IPS-20b (cell line): ENCODE measurements at regions not wholly inside any gene's neighbourhood (a gene's known extent, or its start where the extent isn't known, plus 50 kb on each side); places are given as distances from the start of the nearest gene placed in this dataset.

Source experiments
- H3K27ac ChIP-seq: one replicate; pipeline ENCODE4 v1.5.1; 2013; ENCODE audit warnings: low read length
- H3K27me3 ChIP-seq: 2 replicates; pipeline ENCODE4 v1.6.1; 2013; ENCODE audit warnings: mild to moderate bottlenecking, low read length, inconsistent platforms; ENCODE audit not compliant: insufficient read depth
- H3K36me3 ChIP-seq: 2 replicates; pipeline ENCODE4 v1.6.1; 2013; ENCODE audit warnings: low read depth, mild to moderate bottlenecking, inconsistent platforms, low read length, moderate library complexity; ENCODE audit not compliant: insufficient read depth
- H3K4me1 ChIP-seq: 2 replicates; pipeline ENCODE4 v1.6.1; 2013; ENCODE audit warnings: mild to moderate bottlenecking, control low read depth, inconsistent platforms, low read length, moderate library complexity; ENCODE audit not compliant: insufficient read depth
- H3K4me3 ChIP-seq: 2 replicates; pipeline ENCODE4 v1.5.1; 2013; ENCODE audit warnings: mild to moderate bottlenecking, low read length, inconsistent platforms
- H3K9ac ChIP-seq: 2 replicates; pipeline ENCODE4 v1.6.1; 2013; ENCODE audit warnings: low read depth, mild to moderate bottlenecking, inconsistent platforms, low read length, moderate library complexity
- H3K9me3 ChIP-seq: 2 replicates; pipeline ENCODE4 v1.6.1; 2013; ENCODE audit warnings: mild to moderate bottlenecking, low read depth, low read length, inconsistent platforms; ENCODE audit not compliant: insufficient read depth

- Histone ChIP-seq H3K9me3 (no peaks in the 10 kb centered on the region), H3K4me1 (no peaks in the 10 kb centered on the region), H3K27me3 (no peaks in the 10 kb centered on the region), H3K9ac (no peak overlapping the region), H3K4me3 (no peak overlapping the region), H3K27ac (no peak overlapping the region), H3K36me3 (no peaks in the 10 kb centered on the region)
These were observed 60.5 kb upstream of the TAB3 start for GRCh38 chrX:30949554-30949953.

- no peaks in the 10 kb centered on the region for H3K27me3 ChIP-seq
- H3K4me3 ChIP-seq, result no peak overlapping the region
- H3K27ac ChIP-seq, result no peak overlapping the region
- no peak overlapping the region for H3K9ac ChIP-seq
- H3K36me3 ChIP-seq, result no peaks in the 10 kb centered on the region
- H3K4me1 ChIP-seq, result no peaks in the 10 kb centered on the region
- no peaks in the 10 kb centered on the region for H3K9me3 ChIP-seq
These were observed 59.6 kb upstream of the TAB3 start for GRCh38 chrX:30948626-30949025.

DNA sequence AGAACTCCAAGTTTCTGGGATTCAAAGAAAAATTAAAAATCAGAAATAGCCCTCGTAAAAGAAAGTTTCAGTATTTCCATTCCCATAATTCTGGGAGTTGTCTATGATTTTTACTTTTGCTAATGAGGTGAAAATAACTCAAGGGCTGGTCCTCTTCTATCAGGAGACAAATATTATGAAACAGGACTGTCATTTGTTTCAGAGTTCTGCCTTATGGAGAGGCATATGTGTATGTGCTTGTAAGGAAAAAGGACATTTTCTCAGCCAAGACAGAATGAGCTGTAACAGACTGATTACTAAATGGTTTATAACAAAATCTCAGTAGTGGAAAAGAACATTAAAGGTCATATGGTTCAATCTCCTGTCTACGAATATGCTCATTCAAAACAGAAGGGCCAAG is 59.0 kb upstream of the TAB3 start:
- no peaks in the 10 kb centered on the region for H3K9me3 ChIP-seq
- no peak overlapping the region for H3K9ac ChIP-seq
- no peaks in the 10 kb centered on the region for H3K36me3 ChIP-seq
- H3K27ac ChIP-seq, result no peak overlapping the region
- no peaks in the 10 kb centered on the region for H3K27me3 ChIP-seq
- H3K4me3 ChIP-seq, result no peak overlapping the region
- H3K4me1 ChIP-seq, result no peaks in the 10 kb centered on the region

DNA sequence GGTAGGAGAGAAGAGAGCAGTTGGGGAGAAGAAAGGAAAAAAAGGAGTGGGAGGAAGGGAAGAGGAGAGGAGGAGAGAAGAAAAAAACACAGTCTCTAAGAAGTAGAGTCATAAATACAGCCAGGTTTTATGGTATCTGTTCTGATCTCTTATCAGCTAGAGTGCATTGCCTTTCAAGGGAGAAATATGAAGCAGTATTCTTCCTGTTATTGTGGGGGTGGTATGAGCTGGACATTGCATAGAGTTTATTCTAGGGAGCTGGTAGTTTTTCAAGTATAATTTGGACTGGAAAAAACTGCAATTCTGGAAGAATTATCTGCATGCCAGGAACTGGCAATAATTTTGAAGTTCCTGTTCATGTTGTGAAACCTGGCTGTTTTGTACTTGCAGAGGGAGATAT is 54.9 kb upstream of the TAB3 start:
- Histone ChIP-seq H3K36me3 (no peaks in the 10 kb centered on the region), H3K4me3 (no peak overlapping the region), H3K4me1 (no peaks in the 10 kb centered on the region), H3K9me3 (no peaks in the 10 kb centered on the region), H3K9ac (no peak overlapping the region), H3K27me3 (no peaks in the 10 kb centered on the region), H3K27ac (no peak overlapping the region)

GRCh38 chrX:30941898-30942297 is 52.8 kb upstream of the TAB3 start:
- Histone ChIP-seq H3K4me3 (no peak overlapping the region), H3K27me3 (no peaks in the 10 kb centered on the region), H3K27ac (no peak overlapping the region), H3K36me3 (no peaks in the 10 kb centered on the region), H3K9me3 (no peaks in the 10 kb centered on the region), H3K9ac (no peak overlapping the region), H3K4me1 (no peaks in the 10 kb centered on the region)

DNA sequence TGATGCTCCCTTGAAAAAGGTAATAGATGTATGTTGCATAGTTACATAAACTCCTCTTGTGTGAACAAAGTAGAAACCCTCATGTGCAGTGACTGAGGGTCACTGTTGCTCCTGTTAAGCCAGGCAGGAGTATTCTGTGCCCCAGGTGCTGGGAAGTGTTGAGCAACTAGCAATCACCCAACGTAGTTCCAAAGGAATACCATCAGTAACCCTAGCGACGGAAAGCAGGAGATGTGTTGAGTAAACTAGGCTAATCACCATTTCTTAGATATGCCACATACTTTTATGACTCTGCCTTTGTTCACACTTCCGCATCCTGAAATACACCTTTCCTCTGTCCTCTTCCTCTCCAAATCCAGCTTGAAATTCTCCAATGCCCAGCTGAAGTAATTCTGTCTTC is 50.9 kb upstream of the TAB3 start:
- H3K36me3 ChIP-seq, result no peaks in the 10 kb centered on the region
- H3K4me3 ChIP-seq, result no peak overlapping the region
- H3K27me3 ChIP-seq, result no peaks in the 10 kb centered on the region
- H3K27ac ChIP-seq, result no peak overlapping the region
- H3K9ac ChIP-seq, result no peak overlapping the region
- no peaks in the 10 kb centered on the region for H3K9me3 ChIP-seq
- H3K4me1 ChIP-seq, result no peaks in the 10 kb centered on the region
